ENCODE measurements at regions not wholly inside any gene's neighbourhood (a gene's known extent, or its start where the extent isn't known, plus 50 kb on each side); places are given as distances from the start of the nearest gene placed in this dataset.

GRCh38 chr16:54554581-54554980, 268.0 kb upstream of the IRX3 start:
- intact Hi-C loops (cut with DNase I; ENCODE audit: low total_unique reads): no loop called here
- TF ChIP-seq POLR2A (IDR thresholded peaks at IDR 0.05) (no peak), CTCF (IDR thresholded peaks at IDR 0.05) (no peak)

GRCh38 chr16:54548281-54548680, 261.7 kb upstream of the IRX3 start:
- no peak for DNase-seq
- no peak overlapping the region for H3K4me3 ChIP-seq
- no peaks in the 10 kb centered on the region for H3K9me3 ChIP-seq
- no peak for TF ChIP-seq POLR2A (IDR thresholded peaks at IDR 0.05)
- intact Hi-C loops (cut with DNase I; ENCODE audit: low total_unique reads): no loop called here
- no peak overlapping the region for H3K27ac ChIP-seq
- no peaks in the 10 kb centered on the region for H3K4me1 ChIP-seq
- no peaks in the 10 kb centered on the region for H3K27me3 ChIP-seq
- H3K36me3 ChIP-seq: no peaks in the 10 kb centered on the region

More at GRCh38 chr16:54554581-54554980, 268.0 kb upstream of the IRX3 start:
- H3K36me3 ChIP-seq: no peaks in the 10 kb centered on the region
- DNase-seq: no peak
- H3K9me3 ChIP-seq: no peaks in the 10 kb centered on the region
- no peaks in the 10 kb centered on the region for H3K4me1 ChIP-seq
- H3K27me3 ChIP-seq: no peaks in the 10 kb centered on the region
- no peak overlapping the region for H3K27ac ChIP-seq
- H3K4me3 ChIP-seq: no peak overlapping the region

GRCh38 chr16:54547052-54547451, 260.5 kb upstream of the IRX3 start:
- intact Hi-C loops (cut with DNase I; ENCODE audit: low total_unique reads): no loop called here
- Histone ChIP-seq H3K27ac (no peak overlapping the region), H3K27me3 (no peaks in the 10 kb centered on the region), H3K4me1 (no peaks in the 10 kb centered on the region), H3K9me3 (no peaks in the 10 kb centered on the region), H3K4me3 (no peak overlapping the region), H3K36me3 (no peaks in the 10 kb centered on the region)
- DNase-seq: no peak
- no peak for TF ChIP-seq CTCF (IDR thresholded peaks at IDR 0.05)
- no peak for TF ChIP-seq POLR2A (IDR thresholded peaks at IDR 0.05)

GRCh38 chr16:54546521-54546920, 259.9 kb upstream of the IRX3 start:
- intact Hi-C loops (cut with DNase I; ENCODE audit: low total_unique reads): no loop called here
- DNase-seq: no peak
- no peaks in the 10 kb centered on the region for H3K4me1 ChIP-seq
- H3K9me3 ChIP-seq: no peaks in the 10 kb centered on the region
- TF ChIP-seq CTCF (IDR thresholded peaks at IDR 0.05) (no peak), POLR2A (IDR thresholded peaks at IDR 0.05) (no peak)
- no peak overlapping the region for H3K4me3 ChIP-seq
- no peaks in the 10 kb centered on the region for H3K36me3 ChIP-seq
- H3K27ac ChIP-seq: no peak overlapping the region
- no peaks in the 10 kb centered on the region for H3K27me3 ChIP-seq

- Histone ChIP-seq H3K4me1 (no peaks in the 10 kb centered on the region), H3K36me3 (no peaks in the 10 kb centered on the region), H3K27me3 (no peaks in the 10 kb centered on the region), H3K4me3 (no peak overlapping the region), H3K9me3 (no peaks in the 10 kb centered on the region), H3K27ac (no peak overlapping the region)
- TF ChIP-seq POLR2A (IDR thresholded peaks at IDR 0.05) (no peak), CTCF (IDR thresholded peaks at IDR 0.05) (no peak)
- DNase-seq: no peak
- intact Hi-C loops (cut with DNase I; ENCODE audit: low total_unique reads): no loop called here
Measured at GRCh38 chr16:54545854-54546511, 259.4 kb upstream of the IRX3 start.
